Smooth muscle cell (in vitro differentiated cells): ENCODE measurements at regions not wholly inside any gene's neighbourhood (a gene's known extent, or its start where the extent isn't known, plus 50 kb on each side); places are given as distances from the start of the nearest gene placed in this dataset.

Experiments used
- DNase-seq: peaks from one replicate; lab custom pipeline; 2025; ENCODE audit not compliant: unreplicated experiment; lab: John Stamatoyannopoulos, UW
- H2AFZ ChIP-seq: fragments of 200-600 bp; sonication (generic); 2 replicates; pipeline ENCODE4 v1.6.0; 2016; ENCODE audit warnings: antibody characterized with exemption, low read depth, mild to moderate bottlenecking
- H3F3A ChIP-seq: fragments of 200-600 bp; sonication (generic); 2 replicates; pipeline ENCODE4 v1.6.0; 2017; ENCODE audit warnings: antibody characterized with exemption, low read depth
- H3K27ac ChIP-seq: fragments of 200-600 bp; sonication (generic); 2 replicates; pipeline ENCODE4 v1.5.1; 2016; ENCODE audit warnings: low read depth, mild to moderate bottlenecking
- H3K27me3 ChIP-seq: fragments of 200-600 bp; sonication (generic); 2 replicates; pipeline ENCODE4 v1.6.1; 2016; ENCODE audit warnings: low read depth, mild to moderate bottlenecking
- H3K36me3 ChIP-seq: fragments of 200-600 bp; sonication (generic); 2 replicates; pipeline ENCODE4 v1.5.1; 2016; ENCODE audit warnings: low read depth
- H3K4me1 ChIP-seq: fragments of 200-600 bp; sonication (generic); 2 replicates; pipeline ENCODE4 v1.5.1; 2016; ENCODE audit warnings: low read depth
- H3K4me2 ChIP-seq: fragments of 200-600 bp; sonication (generic); 2 replicates; pipeline ENCODE4 v1.6.0; 2016; ENCODE audit warnings: mild to moderate bottlenecking
- H3K4me3 ChIP-seq: fragments of 200-600 bp; sonication (generic); 2 replicates; pipeline ENCODE4 v1.5.1; 2016; ENCODE audit warnings: mild to moderate bottlenecking
- H3K79me2 ChIP-seq: fragments of 200-600 bp; sonication (generic); 2 replicates; pipeline ENCODE4 v1.6.0; 2016; ENCODE audit warnings: low read depth, mild to moderate bottlenecking
- H3K9ac ChIP-seq: fragments of 200-600 bp; sonication (generic); 2 replicates; pipeline ENCODE4 v1.6.0; 2016; ENCODE audit warnings: low read depth
- H3K9me3 ChIP-seq: fragments of 200-600 bp; sonication (generic); replicated peaks from 2 replicates; pipeline ENCODE4 v1.5.1; 2016; ENCODE audit warnings: low read depth
- H4K20me1 ChIP-seq: fragments of 200-600 bp; sonication (generic); 2 replicates; pipeline ENCODE4 v1.6.0; 2016; ENCODE audit warnings: low read depth
- CTCF ChIP-seq: fragments of 200-600 bp; sonication (generic); IDR thresholded peaks from 2 replicates; pipeline ENCODE4 v1.5.1; 2017; ENCODE audit warnings: borderline replicate concordance, mild to moderate bottlenecking, antibody characterized with exemption; ENCODE audit not compliant: insufficient read depth, poor library complexity, severe bottlenecking
- WGBS: methylation state at CpG from one replicate; pipeline ENCODE4 v1.1.7; 2016; ENCODE audit warnings: low lambda C conversion rate; 5-methylcytosine and 5-hydroxymethylcytosine counted together

- Histone ChIP-seq H3K4me1 (no peaks in the 10 kb centered on the region), H3K36me3 (no peaks in the 10 kb centered on the region), H3K27me3 (no peaks in the 10 kb centered on the region), H3K9ac (no peak overlapping the region), H2AFZ (peak overlapping the region; percentile 58), H3K4me2 (no peak overlapping the region), H3F3A (no peaks in the 10 kb centered on the region), H3K4me3 (no peak overlapping the region), H3K27ac (no peak overlapping the region), H3K9me3 (no peaks in the 10 kb centered on the region), H3K79me2 (no peaks in the 10 kb centered on the region), H4K20me1 (no peaks in the 10 kb centered on the region)
- WGBS, result 91% methylated on average over 5 of the region's 5 CpGs
- TF ChIP-seq CTCF, result no peak
- DNase-seq, result no peak
Measured at GRCh38 chr9:84436386-84437109, 96.0 kb upstream of the SLC28A3 start.

DNA sequence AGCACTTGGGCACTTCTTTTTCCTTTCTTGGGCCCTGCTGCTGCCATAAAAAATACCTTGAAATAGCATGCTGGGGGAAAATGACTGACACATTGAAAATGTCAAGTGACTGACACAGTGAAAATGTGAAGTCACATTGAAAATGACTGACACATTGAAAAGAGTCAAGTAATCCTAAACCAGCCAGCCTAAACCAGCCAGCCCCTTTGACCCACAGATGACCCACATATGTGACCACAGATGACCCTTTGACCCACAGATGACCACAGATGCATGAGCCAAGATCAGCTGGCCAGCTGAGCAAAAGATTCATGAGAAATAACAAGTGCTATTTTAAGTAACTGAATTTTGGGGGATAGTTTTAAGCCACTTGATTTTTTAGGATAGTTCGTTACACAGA lies 97.8 kb upstream of the SLC28A3 start:
- no peak overlapping the region for H2AFZ ChIP-seq
- no peaks in the 10 kb centered on the region for H3K4me1 ChIP-seq
- no peak for TF ChIP-seq CTCF
- H3K27me3 ChIP-seq, result no peaks in the 10 kb centered on the region
- no peaks in the 10 kb centered on the region for H3K9me3 ChIP-seq
- 86% methylated on average over 1 of the region's 1 CpG for WGBS
- no peak overlapping the region for H3K9ac ChIP-seq
- H3K4me3 ChIP-seq, result no peak overlapping the region
- no peak overlapping the region for H3K27ac ChIP-seq
- no peaks in the 10 kb centered on the region for H3K36me3 ChIP-seq
- H3F3A ChIP-seq, result no peaks in the 10 kb centered on the region
- no peak overlapping the region for H3K4me2 ChIP-seq
- no peaks in the 10 kb centered on the region for H3K79me2 ChIP-seq
- H4K20me1 ChIP-seq, result no peaks in the 10 kb centered on the region
- DNase-seq, result no peak

DNA sequence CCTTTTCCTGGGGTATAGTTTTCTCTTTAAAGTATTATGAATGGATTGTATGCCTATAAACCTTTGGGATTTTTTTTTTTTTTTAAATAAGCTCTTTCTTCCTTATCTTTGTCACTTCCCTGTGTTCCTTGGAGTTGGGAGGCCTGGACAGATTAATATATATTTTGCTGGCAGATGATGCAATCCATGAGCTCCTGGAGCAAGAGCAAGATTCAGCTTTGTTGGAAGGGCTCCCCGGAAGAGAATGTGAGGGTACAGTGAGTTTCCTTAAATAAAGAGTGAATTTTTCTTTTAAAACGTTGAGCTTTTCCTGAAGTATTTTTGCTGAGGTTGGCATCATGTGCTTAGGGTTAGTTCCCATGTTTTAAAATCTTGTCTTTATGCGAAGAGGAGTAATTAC lies 98.7 kb upstream of the SLC28A3 start:
- Histone ChIP-seq H3K4me3 (no peak overlapping the region), H3K36me3 (no peaks in the 10 kb centered on the region), H4K20me1 (no peaks in the 10 kb centered on the region), H3F3A (no peaks in the 10 kb centered on the region), H3K79me2 (no peaks in the 10 kb centered on the region), H3K9me3 (no peaks in the 10 kb centered on the region), H3K4me1 (no peaks in the 10 kb centered on the region), H3K27ac (no peak overlapping the region), H2AFZ (peak overlapping the region; percentile 57), H3K9ac (no peak overlapping the region), H3K4me2 (no peak overlapping the region), H3K27me3 (peaks cover 4% of the 10 kb centered on the region)
- DNase-seq, result no peak
- TF ChIP-seq CTCF, result no peak
- WGBS, result 71% methylated on average over 3 of the region's 3 CpGs

- Histone ChIP-seq H3F3A (no peaks in the 10 kb centered on the region), H3K27me3 (peaks cover 4% of the 10 kb centered on the region), H3K4me1 (no peaks in the 10 kb centered on the region), H3K9me3 (no peaks in the 10 kb centered on the region), H3K4me3 (no peak overlapping the region), H3K4me2 (no peak overlapping the region), H3K36me3 (no peaks in the 10 kb centered on the region), H4K20me1 (no peaks in the 10 kb centered on the region), H3K27ac (no peak overlapping the region), H3K79me2 (no peaks in the 10 kb centered on the region), H3K9ac (no peak overlapping the region), H2AFZ (no peak overlapping the region)
- DNase-seq, result no peak
- TF ChIP-seq CTCF, result no peak
- WGBS, result 90% methylated on average over 6 of the region's 6 CpGs
Measured at GRCh38 chr9:84442712-84443111, 102.2 kb upstream of the SLC28A3 start.
